Uterus (tissue), 2 donors: ENCODE measurements at regions not wholly inside any gene's neighbourhood (a gene's known extent, or its start where the extent isn't known, plus 50 kb on each side); places are given as distances from the start of the nearest gene placed in this dataset.

Source experiments
- POLR2A ChIP-seq, 2 donors: fragments of 450-650 bp; IDR thresholded peaks; one replicate each; pipeline ENCODE4 v1.6.1; 2016; ENCODE audit warnings: antibody characterized with exemption in 2 of 2, mild to moderate bottlenecking in 1 of 2, moderate library complexity in 1 of 2
- TF ChIP-seq, protein P1 (sequence below), 4 experiments: fragments of 200-600 bp in 2 of 4; fragments of 450-650 bp in 2 of 4; sonication (generic) in 2 of 4; IDR thresholded peaks; one replicate each; pipeline ENCODE4 v1.5.1; 2016 to 2019; ENCODE audit warnings: antibody characterized with exemption in 4 of 4, mild to moderate bottlenecking in 2 of 4, moderate library complexity in 1 of 4

DNA sequence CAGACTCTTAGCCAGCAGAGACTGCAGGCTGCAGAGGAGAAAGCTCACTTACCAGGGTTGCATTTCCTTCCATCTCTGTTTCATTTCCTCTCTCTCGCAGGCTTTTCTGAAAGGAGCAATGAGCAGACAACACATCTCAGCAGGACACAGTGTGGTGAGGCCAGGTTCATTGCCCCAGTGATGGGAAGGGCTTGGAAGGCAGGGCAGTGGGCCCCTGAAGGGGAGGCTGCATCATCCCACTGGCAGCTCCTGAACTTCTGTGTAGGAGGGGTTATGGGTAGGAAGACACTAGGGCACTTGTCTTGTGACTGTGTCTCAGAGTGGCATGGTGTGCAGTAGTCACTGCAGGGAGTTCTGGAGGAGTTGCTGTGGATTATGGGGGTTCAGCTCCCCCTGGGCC, 246.8 kb downstream of the QKI start:
- TF ChIP-seq, protein P1, sequence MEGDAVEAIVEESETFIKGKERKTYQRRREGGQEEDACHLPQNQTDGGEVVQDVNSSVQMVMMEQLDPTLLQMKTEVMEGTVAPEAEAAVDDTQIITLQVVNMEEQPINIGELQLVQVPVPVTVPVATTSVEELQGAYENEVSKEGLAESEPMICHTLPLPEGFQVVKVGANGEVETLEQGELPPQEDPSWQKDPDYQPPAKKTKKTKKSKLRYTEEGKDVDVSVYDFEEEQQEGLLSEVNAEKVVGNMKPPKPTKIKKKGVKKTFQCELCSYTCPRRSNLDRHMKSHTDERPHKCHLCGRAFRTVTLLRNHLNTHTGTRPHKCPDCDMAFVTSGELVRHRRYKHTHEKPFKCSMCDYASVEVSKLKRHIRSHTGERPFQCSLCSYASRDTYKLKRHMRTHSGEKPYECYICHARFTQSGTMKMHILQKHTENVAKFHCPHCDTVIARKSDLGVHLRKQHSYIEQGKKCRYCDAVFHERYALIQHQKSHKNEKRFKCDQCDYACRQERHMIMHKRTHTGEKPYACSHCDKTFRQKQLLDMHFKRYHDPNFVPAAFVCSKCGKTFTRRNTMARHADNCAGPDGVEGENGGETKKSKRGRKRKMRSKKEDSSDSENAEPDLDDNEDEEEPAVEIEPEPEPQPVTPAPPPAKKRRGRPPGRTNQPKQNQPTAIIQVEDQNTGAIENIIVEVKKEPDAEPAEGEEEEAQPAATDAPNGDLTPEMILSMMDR (IDR thresholded peaks at IDR 0.05) = no peak
- no peak for TF ChIP-seq POLR2A (IDR thresholded peaks at IDR 0.05)
